ENCODE measurements at regions not wholly inside any gene's neighbourhood (a gene's known extent, or its start where the extent isn't known, plus 50 kb on each side); places are given as distances from the start of the nearest gene placed in this dataset.

GRCh38 chr10:2592360-2593160, 474.8 kb upstream of the PFKP start:
- TF ChIP-seq CTCF (conservative IDR thresholded peaks at IDR 0.05; ENCODE audit: low read depth, low read length) = no peak
- TF ChIP-seq POLR2A (IDR thresholded peaks at IDR 0.05; ENCODE audit: low read depth, low read length) = no peak
